GM12878 (cell line): ENCODE measurements at regions not wholly inside any gene's neighbourhood (a gene's known extent, or its start where the extent isn't known, plus 50 kb on each side); places are given as distances from the start of the nearest gene placed in this dataset.

Source experiments
- ATAC-seq: fragments of 200-7000 bp; cut with Tn5 transposase; 3 replicates; pipeline ENCODE4 v1.9.1; 2020; ENCODE audit warnings: mild to moderate bottlenecking, moderate library complexity
- BruUV-seq: library from RNA; stranded (reverse); fragments of 400-500 nt; replicated peaks from 2 replicates; lab custom pipeline; 2021; lab: Mats Ljungman, UMichigan
- CTCF ChIA-PET: fragments of 300-600 bp; sonication (Branson Sonifier 250); formaldehyde crosslinking; extraction: SDS; loops from one replicate; lab custom pipeline; 2021; ENCODE audit warnings: inconsistent platforms; lab: Yijun Ruan, JAX
- POLR2A ChIA-PET: fragments of 350-600 bp; formaldehyde crosslinking; extraction: SDS; loops from one replicate; lab custom pipeline; 2021; ENCODE audit warnings: inconsistent platforms; lab: Charles Lee
- RAD21 ChIA-PET: fragments of 300-600 bp; sonication (Branson Sonifier 250); formaldehyde crosslinking; loops from one replicate; lab custom pipeline; 2023; ENCODE audit warnings: antibody characterized with exemption; ENCODE audit not compliant: unreplicated experiment; lab: Charles Lee
- SMC1A ChIA-PET: fragments of 300-600 bp; sonication (Branson Sonifier 250); formaldehyde crosslinking; loops from one replicate; lab custom pipeline; 2023; ENCODE audit not compliant: unreplicated experiment, uncharacterized antibody; lab: Charles Lee
- DNase-seq: peaks from one replicate; pipeline ENCODE4 v3.0.0-alpha.2; 2011; ENCODE audit warnings: low read depth, low spot score
- FAIRE-seq: peaks from 3 replicates; lab custom pipeline; 2011; peaks lifted over from hg19 to GRCh38; lab: Jason Lieb, UNC
- H2AFZ ChIP-seq: 2 replicates; pipeline ENCODE4 v1.6.0; 2011; ENCODE audit warnings: low read depth, low read length, control low read depth; ENCODE audit not compliant: control insufficient read depth
- H3K27ac ChIP-seq: 2 replicates; pipeline ENCODE4 v1.5.1; 2011; ENCODE audit warnings: control low read depth; ENCODE audit not compliant: control insufficient read depth, insufficient read depth
- H3K27me3 ChIP-seq, 2 experiments: replicated peaks in 1 of 2; 2 replicates each; pipeline versions ENCODE4 v1.6.0 to v1.6.1; 2011; ENCODE audit warnings: low read length in 1 of 2; ENCODE audit not compliant: control insufficient read depth in 2 of 2, insufficient read depth in 2 of 2
- H3K36me3 ChIP-seq, 2 experiments: 2 replicates each; pipeline ENCODE4 v1.5.1; 2011; ENCODE audit warnings: low read length in 1 of 2; ENCODE audit not compliant: control insufficient read depth in 2 of 2, insufficient read depth in 2 of 2
- H3K4me1 ChIP-seq: 2 replicates; pipeline ENCODE4 v1.6.1; 2011; ENCODE audit warnings: mild to moderate bottlenecking, low read length, moderate library complexity, mixed read lengths; ENCODE audit not compliant: control insufficient read depth, insufficient read depth
- H3K4me2 ChIP-seq: 2 replicates; pipeline ENCODE4 v1.6.0; 2011; ENCODE audit warnings: control low read depth; ENCODE audit not compliant: control insufficient read depth, insufficient read depth
- H3K4me3 ChIP-seq: fragments of 200-600 bp; sonication (generic); 2 replicates; pipeline ENCODE4 v1.5.1; 2016
- H3K79me2 ChIP-seq: 2 replicates; pipeline ENCODE4 v1.6.0; 2011; ENCODE audit warnings: low read length; ENCODE audit not compliant: control insufficient read depth, insufficient read depth
- H3K9ac ChIP-seq: 2 replicates; pipeline ENCODE4 v1.8.0; 2011; ENCODE audit warnings: low read length, control low read depth, mixed read lengths; ENCODE audit not compliant: control insufficient read depth, insufficient read depth
- H3K9me3 ChIP-seq: replicated peaks from 3 replicates; pipeline ENCODE4 v1.5.1; 2011; ENCODE audit warnings: mild to moderate bottlenecking, low read length; ENCODE audit not compliant: control insufficient read depth, insufficient read depth
- H4K20me1 ChIP-seq: 2 replicates; pipeline ENCODE4 v1.6.0; 2011; ENCODE audit not compliant: control insufficient read depth, insufficient read depth
- BCL11A ChIP-seq: IDR thresholded peaks from 2 replicates; pipeline ENCODE4 v1.6.1; 2011; ENCODE audit warnings: low read depth, low read length
- CBX3 ChIP-seq: fragments of 200-600 bp; sonication (generic); IDR thresholded peaks from 2 replicates; pipeline ENCODE4 v1.6.1; 2016; ENCODE audit warnings: low read depth, borderline replicate concordance
- TCF7 ChIP-seq: IDR thresholded peaks from 2 replicates; pipeline ENCODE4 v1.6.1; 2014; ENCODE audit warnings: antibody characterized with exemption, borderline replicate concordance
- USF1 ChIP-seq: IDR thresholded peaks from 2 replicates; pipeline ENCODE4 v1.6.1; 2011; ENCODE audit warnings: borderline replicate concordance, low read depth, mild to moderate bottlenecking, moderate library complexity, mixed read lengths, low read length; ENCODE audit not compliant: insufficient read depth; ENCODE audit errors: extremely low read length
- WGBS: methylation state at CpG from one replicate; pipeline ENCODE4 v1.1.6; 2016; ENCODE audit warnings: low lambda C conversion rate; ENCODE audit not compliant: insufficient replicate concordance, insufficient coverage; ENCODE audit errors: missing lambda C conversion rate; 5-methylcytosine and 5-hydroxymethylcytosine counted together
- in situ Hi-C: fragments of 300-500 bp; cut with MboI; formaldehyde crosslinking; loops from 9 replicates; pipeline ENCODE4 v1.14.3; 2018; ENCODE audit warnings: mixed read lengths
- intact Hi-C: fragments of 100-400 bp; cut with micrococcal nuclease; formaldehyde crosslinking; loops from one replicate; pipeline ENCODE4 v1.14.2; 2022; ENCODE audit not compliant: unreplicated experiment

GRCh38 chr3:64303401-64303800 is 78.1 kb upstream of the PRICKLE2 start (continued):
- no peak for TF ChIP-seq USF1

- ATAC-seq: no peak
- no peaks in the 10 kb centered on the region for H3K9me3 ChIP-seq
- ChIA-PET RAD21 (interaction anchor here (0.7 to 1.0 kb wide), 3 partner anchors 10 to 30 kb away, joined by 3 to 4 read pairs (median 3); no protein-coding TSS in a partner anchor), SMC1A (interaction anchor here (0.6 to 1.2 kb wide), 5 partner anchors 10 to 116 kb away, joined by 3 read pairs; no protein-coding TSS in a partner anchor), CTCF (interaction anchor here (0.6 to 1.1 kb wide), 4 partner anchors 9 to 76 kb away, joined by 3 to 4 read pairs (median 3); partner anchors contain the start of gene PRICKLE2), POLR2A (interaction anchor here (1.1 kb wide), 1 partner anchor 35 kb away, joined by 4 read pairs; no protein-coding TSS in a partner anchor)
- DNase-seq: no peak
- BruUV-seq: no TSS peak
- H3K79me2 ChIP-seq: no peaks in the 10 kb centered on the region
- no peaks in the 10 kb centered on the region for H3K4me1 ChIP-seq
- H3K4me2 ChIP-seq: no peak overlapping the region
- H4K20me1 ChIP-seq: no peaks in the 10 kb centered on the region
- H3K36me3 ChIP-seq: no peaks in the 10 kb centered on the region
- H3K4me3 ChIP-seq: no peak overlapping the region
- H3K27ac ChIP-seq: no peak overlapping the region
- H3K27me3 ChIP-seq: no peaks in the 10 kb centered on the region
- no peak overlapping the region for H2AFZ ChIP-seq
- no peak for FAIRE-seq
- no peak overlapping the region for H3K9ac ChIP-seq
- in situ Hi-C loops: no loop called here
- TF ChIP-seq BCL11A (no peak), TCF7 (no peak), CBX3 (no peak)
- TF ChIP-seq, all 136 proteins: peak for 0
- intact Hi-C loops: no loop called here
- 18% methylated on average over 2 of the region's 2 CpGs for WGBS
Observed at GRCh38 chr3:64301476-64301875, 76.2 kb upstream of the PRICKLE2 start.
